LNCaP clone FGC (cell line): ENCODE measurements at regions not wholly inside any gene's neighbourhood (a gene's known extent, or its start where the extent isn't known, plus 50 kb on each side); places are given as distances from the start of the nearest gene placed in this dataset.

Source experiments
- DNase-seq: peaks from one replicate; pipeline ENCODE4 v3.0.0-alpha.2; 2011; ENCODE audit warnings: low read depth
- H3K4me3 ChIP-seq: 2 replicates; pipeline ENCODE4 v1.5.1; 2011; ENCODE audit warnings: mild to moderate bottlenecking, low read depth, low read length, control low read depth
- CTCF ChIP-seq: IDR thresholded peaks from 2 replicates; pipeline ENCODE4 v1.5.1; 2012; ENCODE audit warnings: mild to moderate bottlenecking; ENCODE audit not compliant: control insufficient read depth, insufficient read depth; ENCODE audit errors: extremely low read depth

- no peak overlapping the region for H3K4me3 ChIP-seq
- no peak for DNase-seq
- no peak for TF ChIP-seq CTCF
These were observed 272.2 kb upstream of the FOXQ1 start for GRCh38 chr6:1039746-1040145.

GRCh38 chr6:1039191-1039590, 272.7 kb upstream of the FOXQ1 start:
- no peak for DNase-seq
- H3K4me3 ChIP-seq, result no peak overlapping the region
- TF ChIP-seq CTCF, result no peak

GRCh38 chr6:1037430-1038202, 274.3 kb upstream of the FOXQ1 start:
- no peak for DNase-seq
- H3K4me3 ChIP-seq, result no peak overlapping the region
- no peak for TF ChIP-seq CTCF

- no peak for DNase-seq
- TF ChIP-seq CTCF, result no peak
- no peak overlapping the region for H3K4me3 ChIP-seq
These were observed 276.5 kb upstream of the FOXQ1 start for GRCh38 chr6:1035401-1035800.

- no peak for TF ChIP-seq CTCF
- no peak overlapping the region for H3K4me3 ChIP-seq
- DNase-seq, result no peak
These were observed 280.2 kb upstream of the FOXQ1 start for GRCh38 chr6:1031720-1032119.

- no peak for TF ChIP-seq CTCF
- DNase-seq, result no peak
- H3K4me3 ChIP-seq, result no peak overlapping the region
These were observed 282.8 kb upstream of the FOXQ1 start for GRCh38 chr6:1029141-1029540.

GRCh38 chr6:1028723-1029122, 283.2 kb upstream of the FOXQ1 start:
- TF ChIP-seq CTCF, result no peak
- DNase-seq, result no peak
- no peak overlapping the region for H3K4me3 ChIP-seq
